GM12875 (cell line): ENCODE measurements at regions not wholly inside any gene's neighbourhood (a gene's known extent, or its start where the extent isn't known, plus 50 kb on each side); places are given as distances from the start of the nearest gene placed in this dataset.
"Not testable (repeated sequence)": the region's sequence is repeated elsewhere in the genome, so short reads cannot be mapped to it uniquely, and the experiment has no call there.

Experiments
- H3K4me3 ChIP-seq: one replicate; pipeline ENCODE4 v1.5.1; 2011; ENCODE audit warnings: low read depth, low read length, control low read depth
- TF ChIP-seq, protein P1 (sequence below): IDR thresholded peaks from 2 replicates; pipeline ENCODE4 v1.5.1; 2011; ENCODE audit warnings: low read depth, mild to moderate bottlenecking, control low read depth, inconsistent platforms, low read length, moderate library complexity, borderline replicate concordance; ENCODE audit not compliant: insufficient read depth

DNA sequence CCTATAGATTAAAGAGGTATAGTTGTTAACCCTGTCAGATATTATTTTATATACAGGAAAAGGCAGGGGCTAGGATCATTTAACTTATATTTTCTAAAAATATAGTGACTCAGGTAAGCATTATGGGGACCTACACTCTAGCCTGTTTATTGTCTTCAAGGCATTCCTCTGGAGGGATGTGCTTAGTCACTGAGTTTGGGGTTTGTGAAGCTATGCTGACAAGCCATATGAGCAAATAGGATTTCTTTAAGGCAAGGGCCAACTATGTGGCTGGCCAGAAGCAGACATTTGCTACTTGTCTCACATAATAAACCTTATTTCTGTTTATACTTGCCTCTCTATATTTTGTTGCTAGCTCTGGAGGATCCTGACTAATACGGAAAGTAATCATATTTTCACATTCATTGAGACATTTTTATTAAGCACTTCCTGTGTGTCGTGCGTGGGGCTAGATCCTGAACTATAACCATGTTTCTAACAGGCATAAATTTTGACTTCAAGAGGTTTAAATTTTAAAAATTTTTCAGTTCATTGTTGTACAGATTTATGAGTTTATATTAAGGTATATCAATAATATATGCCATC, 153.4 kb downstream of the OTOL1 start:
- H3K4me3 ChIP-seq = no peak overlapping the region
- TF ChIP-seq, protein P1, sequence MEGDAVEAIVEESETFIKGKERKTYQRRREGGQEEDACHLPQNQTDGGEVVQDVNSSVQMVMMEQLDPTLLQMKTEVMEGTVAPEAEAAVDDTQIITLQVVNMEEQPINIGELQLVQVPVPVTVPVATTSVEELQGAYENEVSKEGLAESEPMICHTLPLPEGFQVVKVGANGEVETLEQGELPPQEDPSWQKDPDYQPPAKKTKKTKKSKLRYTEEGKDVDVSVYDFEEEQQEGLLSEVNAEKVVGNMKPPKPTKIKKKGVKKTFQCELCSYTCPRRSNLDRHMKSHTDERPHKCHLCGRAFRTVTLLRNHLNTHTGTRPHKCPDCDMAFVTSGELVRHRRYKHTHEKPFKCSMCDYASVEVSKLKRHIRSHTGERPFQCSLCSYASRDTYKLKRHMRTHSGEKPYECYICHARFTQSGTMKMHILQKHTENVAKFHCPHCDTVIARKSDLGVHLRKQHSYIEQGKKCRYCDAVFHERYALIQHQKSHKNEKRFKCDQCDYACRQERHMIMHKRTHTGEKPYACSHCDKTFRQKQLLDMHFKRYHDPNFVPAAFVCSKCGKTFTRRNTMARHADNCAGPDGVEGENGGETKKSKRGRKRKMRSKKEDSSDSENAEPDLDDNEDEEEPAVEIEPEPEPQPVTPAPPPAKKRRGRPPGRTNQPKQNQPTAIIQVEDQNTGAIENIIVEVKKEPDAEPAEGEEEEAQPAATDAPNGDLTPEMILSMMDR = no peak

DNA sequence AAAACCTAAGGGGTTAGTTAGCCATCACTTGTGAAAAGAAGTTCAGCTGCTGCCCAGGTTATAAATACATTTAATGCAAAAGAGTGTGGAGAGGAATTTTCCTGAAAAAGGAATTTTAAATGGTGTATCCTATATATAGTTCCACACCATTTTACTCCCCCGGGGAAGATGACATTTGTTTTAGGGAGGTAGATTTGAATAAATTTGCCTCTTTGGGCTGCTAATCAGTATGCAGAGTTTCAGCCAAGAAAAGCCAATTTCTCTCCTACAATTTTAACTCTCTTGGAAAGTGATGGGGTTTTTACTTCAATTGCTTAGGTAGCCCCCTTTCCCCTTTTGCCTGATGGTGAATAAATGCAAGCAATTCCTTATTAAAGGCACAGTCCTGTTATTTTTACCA, 161.2 kb downstream of the OTOL1 start:
- H3K4me3 ChIP-seq = no peak overlapping the region
- TF ChIP-seq, protein P1 = no peak

DNA sequence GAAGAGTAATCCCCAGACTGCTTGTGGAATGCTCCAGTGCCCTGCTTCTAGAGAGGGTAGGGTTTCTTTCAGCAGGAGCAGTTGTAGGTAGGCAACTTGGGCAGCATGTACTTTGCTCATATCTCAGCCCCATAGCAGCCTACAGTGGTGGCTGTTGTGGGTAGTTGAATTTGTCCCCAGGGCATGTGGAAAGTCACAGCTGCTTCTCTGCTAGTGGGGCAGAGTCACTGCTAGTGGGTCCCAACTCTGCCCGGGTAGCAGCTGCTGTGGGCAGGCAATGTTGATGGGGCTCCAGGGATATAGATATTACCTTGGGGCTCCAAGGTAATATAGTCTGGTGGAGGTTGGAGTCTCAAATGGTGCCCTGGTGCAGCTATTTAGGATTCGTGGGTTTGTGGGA, 174.5 kb downstream of the OTOL1 start:
- no peak overlapping the region for H3K4me3 ChIP-seq
- TF ChIP-seq, protein P1 = no peak

DNA sequence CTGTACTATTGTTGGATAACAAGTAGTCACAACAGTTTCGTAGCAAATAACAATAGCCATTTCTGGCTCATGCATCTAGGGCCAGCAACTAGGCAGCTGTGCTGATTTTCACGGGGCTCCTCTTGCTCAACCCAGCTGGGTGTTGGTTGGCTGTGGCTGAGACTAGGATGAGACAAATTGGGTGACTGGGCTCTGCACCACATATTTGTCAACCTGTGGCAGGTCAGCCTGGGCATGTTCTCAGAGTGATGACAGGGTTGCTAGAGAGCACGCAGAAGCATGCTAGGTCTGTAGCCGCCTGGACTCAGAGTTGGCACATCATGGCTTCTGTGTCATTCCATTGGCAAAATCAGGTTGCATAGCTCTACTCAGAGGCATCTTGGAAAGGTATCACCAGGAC, 175.9 kb downstream of the OTOL1 start:
- TF ChIP-seq, protein P1 = no peak
- H3K4me3 ChIP-seq = no peak overlapping the region

DNA sequence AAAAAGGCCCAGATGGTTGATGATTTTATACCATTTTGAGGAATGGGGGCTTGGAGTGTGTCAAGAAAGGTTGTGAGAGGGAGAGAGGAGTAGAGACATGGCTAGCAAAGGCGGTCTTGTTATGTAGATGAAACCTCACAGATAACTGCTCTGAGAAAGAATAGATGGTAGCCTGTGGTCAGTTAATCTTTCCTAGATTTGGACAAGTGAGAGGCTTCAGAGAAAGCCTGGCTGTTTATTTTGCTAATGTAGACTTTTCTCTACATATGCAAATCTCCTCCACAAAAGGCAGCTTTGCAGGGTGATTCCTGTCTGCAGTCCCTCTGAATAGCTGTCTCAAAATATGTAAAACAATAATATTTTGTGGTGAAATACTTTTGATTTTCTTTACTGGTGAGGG, 177.3 kb downstream of the OTOL1 start:
- H3K4me3 ChIP-seq = no peak overlapping the region

DNA sequence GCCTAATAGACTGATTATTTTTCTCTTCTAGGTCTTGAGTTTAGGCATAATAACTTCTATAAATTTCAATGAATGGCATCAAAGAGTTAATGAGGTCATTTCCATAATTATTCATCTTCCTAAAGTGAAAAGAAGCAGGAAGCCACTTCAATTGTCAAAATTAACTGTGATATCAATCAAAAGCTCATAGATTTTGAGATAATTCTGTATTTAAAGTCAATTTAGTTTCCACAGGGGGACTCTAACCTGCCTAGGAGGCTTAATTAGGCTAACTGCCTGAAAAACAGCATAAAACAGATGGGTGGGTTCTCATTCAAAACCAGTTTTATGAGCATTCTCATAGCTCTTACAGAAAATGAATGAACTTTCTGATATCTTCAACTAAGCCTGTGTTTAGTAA, 177.8 kb downstream of the OTOL1 start:
- H3K4me3 ChIP-seq = no peak overlapping the region
- TF ChIP-seq, protein P1 = no peak

More for the DNA sequence above, 177.3 kb downstream of the OTOL1 start:
- TF ChIP-seq, protein P1 = no peak

DNA sequence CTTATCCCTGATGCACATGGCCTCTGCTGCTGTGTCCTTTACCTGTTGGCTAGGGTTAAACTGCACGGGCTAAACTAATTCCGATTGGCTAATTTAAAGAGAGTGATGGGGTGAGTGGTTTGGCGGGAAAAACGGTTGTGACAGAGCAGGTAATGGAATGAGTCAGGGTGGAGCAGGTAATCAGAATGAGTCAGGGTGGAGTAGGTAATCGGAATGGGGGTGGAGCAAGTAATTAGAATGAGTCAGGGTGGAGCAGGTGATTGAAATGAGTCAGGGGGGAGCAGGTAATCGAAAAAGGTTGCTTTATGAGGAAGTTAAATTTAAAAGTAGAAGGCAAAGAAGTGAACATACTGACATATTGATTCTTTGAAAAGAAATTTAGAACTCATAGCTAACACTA, 185.2 kb downstream of the OTOL1 start:
- H3K4me3 ChIP-seq = not testable (repeated sequence)

DNA sequence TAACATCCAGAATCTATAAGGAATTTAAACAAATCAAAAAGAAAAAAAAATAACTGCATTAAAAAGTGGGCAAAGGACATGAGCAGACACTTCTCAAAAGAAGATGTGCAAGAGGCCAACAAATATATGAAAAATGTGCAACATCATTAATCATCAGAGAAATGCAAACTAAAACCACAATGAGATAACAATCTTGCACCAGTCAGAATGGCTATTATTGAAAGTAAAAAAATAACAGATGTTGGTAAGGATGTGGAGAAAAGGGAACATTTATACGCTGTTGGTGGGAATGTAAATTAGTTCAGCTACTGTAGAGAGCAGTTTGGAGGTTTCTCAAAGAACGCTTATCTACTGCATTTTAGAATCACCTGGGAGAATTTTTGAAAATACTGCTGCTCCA, 186.1 kb downstream of the OTOL1 start:
- H3K4me3 ChIP-seq = no peak overlapping the region
- TF ChIP-seq, protein P1 = no peak
